CD4-positive, alpha-beta T cell treated with Interleukin-6 at 100 ng/mL for 8 hours (primary cell): ENCODE measurements at regions not wholly inside any gene's neighbourhood (a gene's known extent, or its start where the extent isn't known, plus 50 kb on each side); places are given as distances from the start of the nearest gene placed in this dataset.
"Not testable (repeated sequence)": the region's sequence is repeated elsewhere in the genome, so short reads cannot be mapped to it uniquely, and the experiment has no call there.

Experiments
- DNase-seq: peaks from one replicate; pipeline ENCODE4 v3.0.0-alpha.2; 2020; ENCODE audit warnings: mixed read lengths, low spot score

GRCh38 chr15:20002560-20002959 lies 539.0 kb downstream of the GOLGA6L6 start:
- not testable (repeated sequence) for DNase-seq

- DNase-seq: not testable (repeated sequence)
Observed at GRCh38 chr15:19996574-19997194, 544.9 kb downstream of the GOLGA6L6 start.

GRCh38 chr15:19995296-19995695 lies 546.3 kb downstream of the GOLGA6L6 start:
- not testable (repeated sequence) for DNase-seq

- DNase-seq: no peak
Observed at GRCh38 chr15:19992428-19992827, 549.2 kb downstream of the GOLGA6L6 start.

- DNase-seq: no peak
Observed at GRCh38 chr15:19988094-19988660, 553.4 kb downstream of the GOLGA6L6 start.

- no peak for DNase-seq
Observed at GRCh38 chr15:19987389-19988048, 554.1 kb downstream of the GOLGA6L6 start.

GRCh38 chr15:19984101-19984500 lies 557.5 kb downstream of the GOLGA6L6 start:
- DNase-seq: no peak

- no peak for DNase-seq
Observed at GRCh38 chr15:19974998-19975397, 566.6 kb downstream of the GOLGA6L6 start.

GRCh38 chr15:19973718-19974117 lies 567.9 kb downstream of the GOLGA6L6 start:
- DNase-seq: no peak

- not testable (repeated sequence) for DNase-seq
Observed at GRCh38 chr15:19972582-19972981, 569.0 kb downstream of the GOLGA6L6 start.

GRCh38 chr15:19965574-19965973 lies 576.0 kb downstream of the GOLGA6L6 start:
- DNase-seq: not testable (repeated sequence)

GRCh38 chr15:19964480-19964879 lies 577.1 kb downstream of the GOLGA6L6 start:
- not testable (repeated sequence) for DNase-seq

GRCh38 chr15:19956124-19956796 lies 585.3 kb downstream of the GOLGA6L6 start:
- no peak for DNase-seq

GRCh38 chr15:19944261-19944888 lies 597.2 kb downstream of the GOLGA6L6 start:
- no peak for DNase-seq

GRCh38 chr15:19943515-19943914 lies 598.1 kb downstream of the GOLGA6L6 start:
- DNase-seq: no peak

GRCh38 chr15:19903281-19903680 lies 638.3 kb downstream of the GOLGA6L6 start:
- DNase-seq: not testable (repeated sequence)

- not testable (repeated sequence) for DNase-seq
Observed at GRCh38 chr15:19902388-19902787, 639.2 kb downstream of the GOLGA6L6 start.

GRCh38 chr15:19901414-19901813 lies 640.2 kb downstream of the GOLGA6L6 start:
- DNase-seq: not testable (repeated sequence)

- DNase-seq: no peak
Observed at GRCh38 chr15:19899021-19899824, 642.4 kb downstream of the GOLGA6L6 start.

- not testable (repeated sequence) for DNase-seq
Observed at GRCh38 chr15:19888811-19889210, 652.8 kb downstream of the GOLGA6L6 start.

GRCh38 chr15:19844061-19844460 lies 697.5 kb downstream of the GOLGA6L6 start:
- DNase-seq: not testable (repeated sequence)
